ENCODE measurements at regions not wholly inside any gene's neighbourhood (a gene's known extent, or its start where the extent isn't known, plus 50 kb on each side); places are given as distances from the start of the nearest gene placed in this dataset.

DNA sequence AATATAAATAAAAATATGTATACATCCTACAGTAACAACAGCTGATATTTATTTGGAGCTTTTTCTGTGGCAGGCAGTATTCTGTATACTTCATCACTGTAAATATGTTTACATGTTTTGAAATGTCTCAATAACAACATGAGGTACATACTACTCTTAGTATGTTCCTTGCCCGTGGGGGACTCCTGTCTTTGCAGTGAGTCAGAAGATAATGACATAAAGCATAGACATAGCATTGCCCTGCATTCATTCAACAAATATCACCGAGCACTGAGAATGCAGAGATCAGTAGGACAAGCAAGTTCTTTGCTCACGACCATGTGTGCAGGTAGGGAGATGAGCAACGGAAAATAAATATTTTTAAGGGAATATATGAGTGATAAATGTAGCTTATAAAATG is 246.5 kb downstream of the LTN1 start:
- WGBS, 2 experiments (ENCODE audit: low coverage in 1 of 2, low lambda C conversion rate in 2 of 2, missing lambda C conversion rate in 2 of 2) = 57% methylated on average over 4 of the region's 4 CpGs
- in situ Hi-C loops (cut with MboI) = loop anchor here (10.0 kb wide), 3 partner anchors 411 to 1041 kb away; no protein-coding TSS in a partner anchor
- no peak for TF ChIP-seq EZH2phosphoT487 (IDR thresholded peaks at IDR 0.05; ENCODE audit: insufficient read depth, low read depth)
- TF ChIP-seq EZH2 (IDR thresholded peaks at IDR 0.05; ENCODE audit: insufficient read depth, poor library complexity, severe bottlenecking) = no peak

GRCh38 chr21:28745131-28746016 is 247.3 kb downstream of the LTN1 start:
- Histone ChIP-seq H3K9me3 (ENCODE audit: low read depth) (no peaks in the 10 kb centered on the region), H3K27me3 (replicated peaks; ENCODE audit: insufficient read depth) (no peaks in the 10 kb centered on the region), H3K79me2 (ENCODE audit: insufficient read depth) (no peaks in the 10 kb centered on the region), H4K20me1 (ENCODE audit: insufficient read depth) (no peaks in the 10 kb centered on the region), H3K4me2 (ENCODE audit: unreplicated experiment) (peak overlapping the region; percentile 82), H3K4me3 (peak overlapping the region; percentile 68), H3K4me1 (ENCODE audit: insufficient read depth) (peaks cover 13% of the 10 kb centered on the region), H2AFZ (peak overlapping the region; percentile 93), H3K27ac (no peak overlapping the region), H3K9me2 (ENCODE audit: insufficient read depth) (no peaks in the 10 kb centered on the region), H3K36me3 (ENCODE audit: low read depth) (no peaks in the 10 kb centered on the region), H3F3A (ENCODE audit: insufficient read depth) (no peaks in the 10 kb centered on the region), H3K9ac (peak overlapping the region; percentile 49)
- in situ Hi-C loops (cut with MboI) = loop anchor here (10.0 kb wide), 3 partner anchors 411 to 1041 kb away; no protein-coding TSS in a partner anchor
- no peak for TF ChIP-seq EZH2 (IDR thresholded peaks at IDR 0.05; ENCODE audit: insufficient read depth, poor library complexity, severe bottlenecking)
- no peak for TF ChIP-seq EZH2phosphoT487 (IDR thresholded peaks at IDR 0.05; ENCODE audit: insufficient read depth, low read depth)
- DNase-seq = peak; percentile 80
- 5 to 7% methylated on average over 16 of the region's 16 CpGs for WGBS, 2 experiments (ENCODE audit: low coverage in 1 of 2, low lambda C conversion rate in 2 of 2, missing lambda C conversion rate in 2 of 2)

More for the DNA sequence above, 246.5 kb downstream of the LTN1 start:
- Histone ChIP-seq H3K27ac (no peak overlapping the region), H3K79me2 (ENCODE audit: insufficient read depth) (no peaks in the 10 kb centered on the region), H3K9ac (no peak overlapping the region), H3K4me2 (ENCODE audit: unreplicated experiment) (no peak overlapping the region), H3K4me1 (ENCODE audit: insufficient read depth) (peaks cover 13% of the 10 kb centered on the region), H2AFZ (no peak overlapping the region), H3K9me3 (ENCODE audit: low read depth) (no peaks in the 10 kb centered on the region), H3K4me3 (no peak overlapping the region), H4K20me1 (ENCODE audit: insufficient read depth) (no peaks in the 10 kb centered on the region), H3K36me3 (ENCODE audit: low read depth) (no peaks in the 10 kb centered on the region), H3K27me3 (replicated peaks; ENCODE audit: insufficient read depth) (no peaks in the 10 kb centered on the region), H3K9me2 (ENCODE audit: insufficient read depth) (no peaks in the 10 kb centered on the region), H3F3A (ENCODE audit: insufficient read depth) (no peaks in the 10 kb centered on the region)
- DNase-seq = no peak

DNA sequence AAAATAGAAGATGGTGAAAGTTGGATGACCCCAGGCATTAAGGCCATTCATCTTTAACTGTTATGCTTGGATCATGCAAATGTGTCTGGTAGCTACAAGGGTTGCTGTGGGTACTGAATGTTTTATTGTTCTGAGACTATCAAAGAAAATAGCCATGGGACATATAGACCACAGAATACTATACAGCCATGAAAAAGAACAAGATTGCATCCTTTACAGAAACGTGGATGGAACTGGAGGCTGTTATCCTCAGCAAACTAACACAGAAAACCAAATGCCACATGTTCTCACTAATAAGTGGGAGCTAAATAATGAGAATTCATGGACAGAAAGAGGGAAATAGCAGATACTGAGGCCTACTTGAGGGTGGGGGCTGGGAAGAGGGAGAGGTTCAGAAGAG is 249.0 kb downstream of the LTN1 start:
- Histone ChIP-seq H3K4me1 (ENCODE audit: insufficient read depth) (peaks cover 8% of the 10 kb centered on the region), H3K27ac (no peak overlapping the region), H3K9me3 (ENCODE audit: low read depth) (no peaks in the 10 kb centered on the region), H3K4me3 (no peak overlapping the region), H4K20me1 (ENCODE audit: insufficient read depth) (no peaks in the 10 kb centered on the region), H3K9ac (no peak overlapping the region), H3K79me2 (ENCODE audit: insufficient read depth) (no peaks in the 10 kb centered on the region), H3K4me2 (ENCODE audit: unreplicated experiment) (no peak overlapping the region), H3K27me3 (replicated peaks; ENCODE audit: insufficient read depth) (no peaks in the 10 kb centered on the region), H3K9me2 (ENCODE audit: insufficient read depth) (no peaks in the 10 kb centered on the region), H3F3A (ENCODE audit: insufficient read depth) (no peaks in the 10 kb centered on the region), H2AFZ (no peak overlapping the region), H3K36me3 (ENCODE audit: low read depth) (no peaks in the 10 kb centered on the region)
- 83 to 90% methylated on average over 1 of the region's 1 CpG for WGBS, 2 experiments (ENCODE audit: low coverage in 1 of 2, low lambda C conversion rate in 2 of 2, missing lambda C conversion rate in 2 of 2)
- DNase-seq = no peak
- TF ChIP-seq EZH2 (IDR thresholded peaks at IDR 0.05; ENCODE audit: insufficient read depth, poor library complexity, severe bottlenecking) (no peak), EZH2phosphoT487 (IDR thresholded peaks at IDR 0.05; ENCODE audit: insufficient read depth, low read depth) (no peak)
- in situ Hi-C loops (cut with MboI) = loop anchor here (5.0 to 10.0 kb wide), 4 partner anchors 409 to 1881 kb away; no protein-coding TSS in a partner anchor

DNA sequence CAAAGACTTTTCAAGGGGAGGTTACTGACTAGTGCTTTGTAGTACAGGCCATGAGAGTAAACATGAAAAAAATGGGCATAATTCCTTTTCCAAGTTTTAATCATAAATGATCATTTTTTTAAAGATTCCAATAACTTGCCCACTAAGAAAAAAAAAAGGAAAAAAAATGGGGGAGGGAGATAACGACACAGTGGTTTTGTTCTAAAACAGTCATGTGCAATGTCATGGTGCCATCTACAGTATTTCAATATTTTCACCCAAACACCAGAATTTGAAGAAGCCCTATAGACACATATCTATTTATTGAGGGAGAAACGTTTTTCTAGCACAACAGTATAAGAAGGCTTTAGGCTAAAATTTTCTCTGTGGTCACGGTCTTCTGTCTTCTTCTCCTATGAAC is 250.2 kb downstream of the LTN1 start:
- Histone ChIP-seq H3K9me2 (ENCODE audit: insufficient read depth) (no peaks in the 10 kb centered on the region), H3K9ac (no peak overlapping the region), H2AFZ (no peak overlapping the region), H3F3A (ENCODE audit: insufficient read depth) (no peaks in the 10 kb centered on the region), H4K20me1 (ENCODE audit: insufficient read depth) (no peaks in the 10 kb centered on the region), H3K79me2 (ENCODE audit: insufficient read depth) (no peaks in the 10 kb centered on the region), H3K4me2 (ENCODE audit: unreplicated experiment) (no peak overlapping the region), H3K4me1 (ENCODE audit: insufficient read depth) (peaks cover 12% of the 10 kb centered on the region), H3K4me3 (no peak overlapping the region), H3K27ac (no peak overlapping the region), H3K36me3 (ENCODE audit: low read depth) (no peaks in the 10 kb centered on the region), H3K27me3 (replicated peaks; ENCODE audit: insufficient read depth) (no peaks in the 10 kb centered on the region), H3K9me3 (ENCODE audit: low read depth) (no peaks in the 10 kb centered on the region)
- in situ Hi-C loops (cut with MboI) = loop anchor here (5.0 to 10.0 kb wide), 4 partner anchors 408 to 1880 kb away; no protein-coding TSS in a partner anchor
- 23 to 28% methylated on average over 3 of the region's 3 CpGs for WGBS, 2 experiments (ENCODE audit: low coverage in 1 of 2, low lambda C conversion rate in 2 of 2, missing lambda C conversion rate in 2 of 2)
- TF ChIP-seq EZH2phosphoT487 (IDR thresholded peaks at IDR 0.05; ENCODE audit: insufficient read depth, low read depth) (no peak), EZH2 (IDR thresholded peaks at IDR 0.05; ENCODE audit: insufficient read depth, poor library complexity, severe bottlenecking) (no peak)
- peak; percentile 70 for DNase-seq

Measured in GM23248 (cell line).